Left renal cortex interstitium (tissue), 4 donors: ENCODE measurements at regions not wholly inside any gene's neighbourhood (a gene's known extent, or its start where the extent isn't known, plus 50 kb on each side); places are given as distances from the start of the nearest gene placed in this dataset.
A peak's percentile ranks its signal among the peaks of the same experiment; 100 is the strongest.

ENCODE experiments used
- DNase-seq, 4 donors: peaks; one replicate each; pipeline ENCODE4 v3.0.0-alpha.2; 2013; ENCODE audit warnings: low read depth in 4 of 4, low spot score in 2 of 4, missing footprints in 1 of 4

- DNase-seq = no peak
Measured at GRCh38 chr2:52974127-52974526, 793.5 kb upstream of the CHAC2 start.

DNA sequence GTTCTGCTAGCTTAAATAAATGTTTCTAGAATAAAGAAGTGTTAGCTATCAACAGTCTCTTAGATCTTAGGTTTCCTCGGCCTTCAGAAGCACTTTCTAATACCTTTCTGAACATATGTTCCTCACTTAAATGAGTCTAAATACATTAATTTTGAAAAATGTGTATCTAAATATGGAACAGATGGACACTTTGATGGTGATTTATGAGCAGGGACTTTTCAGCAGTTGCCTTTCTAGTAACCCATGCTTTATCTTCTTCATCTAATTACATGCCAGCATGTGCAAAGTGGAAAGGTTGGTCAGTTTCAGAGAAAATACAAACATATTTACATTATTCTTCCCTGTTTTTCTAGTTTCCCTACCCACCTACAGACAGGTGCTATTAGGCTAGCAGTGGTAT lies 797.0 kb upstream of the CHAC2 start:
- DNase-seq = no peak

- DNase-seq = no peak
Measured at GRCh38 chr2:52968043-52968442, 799.6 kb upstream of the CHAC2 start.

GRCh38 chr2:52964916-52965530 lies 802.6 kb upstream of the CHAC2 start:
- DNase-seq = no peak

- no peak for DNase-seq
Measured at GRCh38 chr2:52961403-52961802, 806.2 kb upstream of the CHAC2 start.

DNA sequence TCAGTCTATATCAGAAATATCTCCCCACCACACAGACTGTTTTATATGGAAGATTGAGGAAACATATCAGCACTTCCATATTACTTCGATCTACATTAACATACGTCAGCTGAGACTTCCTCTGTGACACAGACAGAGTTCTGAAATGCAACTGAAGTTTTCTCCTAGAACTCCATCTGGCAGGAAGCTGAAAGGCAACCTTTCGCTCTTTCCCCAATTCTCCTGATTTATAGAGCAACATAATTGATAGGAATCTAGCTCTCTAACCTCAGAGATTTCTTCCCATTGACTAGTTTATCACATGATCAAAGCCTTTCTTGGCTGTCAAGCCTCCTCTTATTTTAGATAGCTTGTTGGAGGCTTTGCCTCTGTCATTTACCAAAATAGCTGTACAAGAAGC lies 806.7 kb upstream of the CHAC2 start:
- no peak for DNase-seq

DNA sequence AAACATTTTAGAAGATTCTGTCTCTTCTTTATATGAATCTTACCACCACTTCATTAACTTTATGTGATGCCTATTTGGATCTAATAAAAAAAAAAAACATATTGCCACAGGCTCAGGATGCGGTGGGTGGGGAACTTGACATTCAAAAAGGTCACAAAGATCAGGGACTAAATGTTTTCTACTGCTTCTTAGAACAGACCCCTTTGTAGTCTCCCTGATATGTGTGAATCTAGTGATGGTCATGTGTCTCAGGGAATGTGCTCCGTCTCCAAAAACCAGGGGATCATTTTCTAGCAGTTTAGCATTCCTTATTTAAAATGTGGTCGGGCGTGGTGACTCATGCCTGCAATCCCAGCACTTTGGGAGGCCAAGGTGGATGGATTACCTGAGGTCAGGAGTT lies 807.8 kb upstream of the CHAC2 start:
- no peak for DNase-seq

- no peak for DNase-seq
Measured at GRCh38 chr2:52956766-52957165, 810.8 kb upstream of the CHAC2 start.

DNA sequence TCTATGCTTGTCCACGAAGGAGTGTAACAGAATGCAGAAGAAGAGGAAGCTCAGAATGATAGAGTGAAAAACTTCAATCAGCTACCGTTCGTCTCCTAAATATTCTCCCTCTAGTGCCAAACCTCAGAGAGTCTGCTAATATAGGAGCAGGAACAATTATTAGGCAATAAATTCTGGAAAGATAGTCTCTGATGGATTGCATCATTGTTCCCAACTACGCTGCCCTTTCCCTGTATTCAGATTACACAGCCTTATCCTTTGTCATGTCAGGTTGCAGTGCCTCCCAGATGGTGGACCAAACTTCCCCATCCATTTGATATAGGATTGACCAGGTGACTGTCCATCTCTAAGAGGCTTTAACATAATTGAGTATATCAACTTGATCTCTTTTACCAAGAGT lies 811.5 kb upstream of the CHAC2 start:
- DNase-seq = no peak

DNA sequence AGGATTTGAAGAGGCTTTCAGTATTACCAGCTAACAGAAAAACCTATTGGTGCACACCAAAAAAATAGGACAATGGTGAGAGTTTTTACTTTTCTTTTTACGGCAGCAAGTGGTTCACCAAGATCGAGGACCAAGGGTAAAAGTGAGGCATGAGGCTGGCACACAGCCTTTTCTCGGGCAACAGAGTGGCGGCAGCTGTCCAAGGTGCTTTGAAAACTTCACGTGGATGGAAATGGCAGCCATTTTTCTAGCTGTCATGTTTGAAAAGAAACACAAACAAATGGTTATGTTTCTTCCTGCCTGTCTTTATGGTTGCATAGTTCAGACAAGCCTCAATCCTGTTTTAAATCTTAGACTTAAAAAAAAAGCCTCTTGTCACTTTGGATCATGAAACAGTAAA lies 812.5 kb upstream of the CHAC2 start:
- no peak for DNase-seq

DNA sequence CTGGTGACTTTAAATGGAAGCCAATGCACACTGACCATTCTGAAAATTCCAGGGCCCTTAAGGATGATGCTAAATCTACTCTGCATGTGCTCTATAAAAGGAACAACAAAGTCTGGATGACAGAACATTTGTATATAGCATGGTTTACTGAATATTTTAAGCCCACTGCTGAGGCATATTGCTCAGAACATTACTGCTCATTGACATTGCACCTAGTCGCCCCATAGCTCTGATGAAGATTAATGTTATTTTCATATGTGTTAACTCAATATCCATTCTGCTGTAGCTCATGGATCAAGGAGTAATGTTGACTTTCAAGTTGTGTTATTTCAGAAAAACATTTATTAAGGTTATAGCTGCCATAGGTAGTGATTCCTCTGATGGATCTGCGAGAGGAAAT lies 827.5 kb upstream of the CHAC2 start:
- no peak for DNase-seq

DNA sequence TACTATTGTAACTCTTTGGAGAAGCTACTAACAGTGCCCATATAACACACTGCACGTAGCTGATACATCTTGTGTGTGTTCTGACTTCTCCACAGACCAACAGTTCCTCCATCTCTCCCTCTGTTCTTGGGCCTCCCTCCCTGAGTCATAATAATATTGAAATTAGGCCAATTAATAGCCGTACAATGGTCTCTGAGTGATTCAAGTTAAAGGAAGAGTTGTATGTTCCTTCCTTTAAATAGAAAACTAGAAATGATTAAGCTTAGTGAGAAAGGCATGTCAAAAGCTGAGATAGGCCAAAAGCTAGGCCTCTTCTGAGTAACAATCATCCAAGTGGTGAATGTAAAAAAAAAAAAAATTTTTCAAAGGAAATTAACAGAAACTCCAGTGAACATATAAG lies 828.4 kb upstream of the CHAC2 start:
- no peak for DNase-seq

DNA sequence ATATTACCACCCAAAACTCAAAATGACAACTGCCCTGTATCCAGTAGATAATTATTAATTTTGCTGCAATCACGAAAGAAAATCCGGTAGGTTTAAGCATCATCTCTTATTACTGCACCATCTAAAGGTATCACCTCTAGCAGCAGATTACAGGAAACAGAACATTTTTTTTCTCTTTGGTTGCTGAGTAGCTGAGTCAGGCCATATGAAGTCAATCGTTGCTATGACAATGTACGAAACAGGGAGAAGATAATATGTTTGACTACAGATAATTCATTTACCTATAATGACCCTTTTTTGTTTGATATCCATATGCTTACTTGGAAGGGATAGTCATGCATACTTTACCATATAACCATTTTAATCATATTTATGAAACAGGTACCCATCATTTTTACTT lies 831.6 kb upstream of the CHAC2 start:
- DNase-seq = no peak

GRCh38 chr2:52934920-52935640 lies 832.5 kb upstream of the CHAC2 start:
- DNase-seq = no peak

DNA sequence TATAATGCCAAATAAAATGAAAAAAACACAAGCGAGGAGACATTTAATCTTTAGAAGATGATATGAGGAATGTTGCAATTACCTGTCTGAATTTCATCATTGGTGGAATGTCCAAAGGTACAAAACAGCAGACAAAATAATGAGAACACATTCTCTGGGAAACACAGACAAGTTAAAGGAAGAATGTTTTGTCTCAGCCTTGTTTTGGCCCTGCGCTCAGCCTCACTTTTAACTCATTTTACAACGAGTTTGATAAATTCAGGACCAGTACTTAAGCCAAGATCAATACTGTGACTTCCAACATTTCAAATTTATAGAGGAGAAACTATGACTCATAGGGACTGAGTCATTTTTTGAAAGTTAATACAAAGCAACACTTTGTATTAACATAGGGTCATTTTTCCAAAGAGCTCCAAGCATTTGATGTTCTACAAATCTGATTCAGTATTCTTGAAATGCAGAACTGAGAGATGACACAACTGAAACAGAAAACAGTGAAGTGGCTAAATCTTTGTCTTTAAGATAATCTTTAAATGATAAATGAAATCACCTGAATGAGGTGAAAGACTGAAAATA lies 833.2 kb upstream of the CHAC2 start:
- no peak for DNase-seq

GRCh38 chr2:52933878-52934277 lies 833.7 kb upstream of the CHAC2 start:
- no peak for DNase-seq

DNA sequence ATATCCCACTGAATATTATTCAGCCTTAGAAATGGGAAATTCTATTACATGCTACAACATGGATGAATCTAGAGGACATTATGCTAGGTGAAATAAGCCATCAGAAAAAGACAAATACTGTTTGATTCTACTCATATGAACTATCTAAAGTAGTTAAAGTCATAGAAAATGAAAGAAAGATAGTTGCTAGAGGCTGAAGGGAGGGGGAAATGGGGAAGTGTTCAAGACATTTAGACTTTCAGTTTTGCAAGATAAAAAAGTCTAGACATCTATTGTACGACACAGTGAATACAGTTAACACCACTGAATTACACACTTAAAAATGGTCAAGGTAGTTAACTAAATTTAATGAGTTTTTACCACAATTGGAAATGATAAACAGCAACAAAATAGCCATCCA lies 835.9 kb upstream of the CHAC2 start:
- no peak for DNase-seq

DNA sequence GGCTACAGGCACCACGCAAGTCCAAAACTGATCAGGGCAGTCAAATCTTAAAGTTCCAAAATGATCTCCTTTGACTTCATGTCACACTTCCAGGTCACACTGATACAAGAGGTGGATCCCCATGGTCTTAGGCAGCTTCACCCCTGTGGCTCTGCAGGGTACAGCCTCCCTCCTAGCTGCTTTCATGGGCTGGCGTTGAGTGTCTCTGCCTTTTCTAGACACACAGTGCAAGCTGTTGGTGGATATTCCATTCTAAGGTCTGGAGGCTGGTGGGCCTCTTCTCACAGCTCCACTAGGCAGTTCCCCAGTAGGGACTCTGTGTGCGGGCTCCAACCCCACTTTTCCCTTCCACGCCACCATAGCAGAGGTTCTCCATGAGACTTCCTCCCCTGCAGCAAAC lies 838.2 kb upstream of the CHAC2 start:
- no peak for DNase-seq

DNA sequence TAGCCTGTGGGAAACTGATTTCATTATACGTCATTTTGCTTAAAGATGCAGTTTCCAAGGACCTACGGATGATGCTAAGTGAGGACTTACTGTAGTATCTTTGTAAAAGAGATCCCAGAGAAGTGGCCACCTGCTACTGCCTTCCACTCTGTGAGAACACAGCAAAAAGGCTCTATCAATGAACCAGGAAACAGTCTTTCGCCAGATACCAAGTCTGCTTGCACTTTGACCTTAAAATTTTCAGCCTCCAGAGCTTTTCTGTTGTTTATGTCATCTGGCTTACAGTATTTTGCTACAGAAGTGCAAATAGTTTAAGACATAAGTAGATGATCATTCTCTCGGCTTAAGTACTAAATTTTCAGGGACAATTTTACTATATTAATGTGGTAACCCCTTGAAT lies 847.9 kb upstream of the CHAC2 start:
- no peak for DNase-seq

GRCh38 chr2:52918551-52918950 lies 849.1 kb upstream of the CHAC2 start:
- no peak for DNase-seq

GRCh38 chr2:52916981-52917380 lies 850.6 kb upstream of the CHAC2 start:
- DNase-seq = no peak

DNA sequence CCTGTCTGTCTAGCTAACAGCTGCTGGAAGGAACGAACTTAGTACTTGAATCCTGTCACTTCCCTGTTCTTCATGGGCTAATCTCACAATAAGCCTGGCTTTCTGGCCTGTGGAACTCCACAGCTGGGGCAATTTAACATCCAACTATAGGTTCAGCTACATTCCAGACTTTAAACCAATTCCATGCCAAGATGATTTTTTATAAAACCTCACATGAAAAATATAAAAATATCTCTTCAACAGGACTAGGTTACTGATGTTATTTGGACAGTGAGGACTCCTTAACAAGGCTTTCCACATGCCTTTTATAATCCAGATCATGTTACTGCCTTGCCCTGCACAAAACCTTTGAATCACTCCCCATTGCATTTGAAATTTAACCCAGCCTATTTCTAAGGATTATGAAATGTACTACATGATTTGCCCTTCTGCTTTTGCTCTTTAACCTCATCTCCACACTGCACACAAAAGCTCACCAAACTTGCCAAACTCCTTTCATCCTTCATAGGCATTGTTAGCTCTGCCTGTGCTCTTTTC lies 863.2 kb upstream of the CHAC2 start:
- peak in 1 of 4 donors; percentile 2 for DNase-seq
